A549 (cell line): ENCODE measurements at regions not wholly inside any gene's neighbourhood (a gene's known extent, or its start where the extent isn't known, plus 50 kb on each side); places are given as distances from the start of the nearest gene placed in this dataset.

Experiments used
- ATAC-seq, 2 experiments: fragments of 200-7000 bp in 1 of 2; fragments of >200 bp in 1 of 2; cut with Nextera tagmentation in 1 of 2; cut with Tn5 transposase in 1 of 2; 3 replicates each; pipeline versions ENCODE4 v1.8.0 to v1.9.1; 2018 to 2020; ENCODE audit warnings: mild to moderate bottlenecking in 1 of 2, moderate library complexity in 1 of 2
- CTCF ChIA-PET: fragments of 300-600 bp; sonication (Branson Sonifier 250); formaldehyde crosslinking; extraction: SDS; loops from one replicate; lab custom pipeline; 2021; ENCODE audit warnings: antibody characterized with exemption, inconsistent platforms; lab: Yijun Ruan, JAX
- POLR2A ChIA-PET: fragments of 350-600 bp; formaldehyde crosslinking; extraction: SDS; loops from one replicate; lab custom pipeline; 2021; ENCODE audit warnings: antibody characterized with exemption, inconsistent platforms; lab: Yijun Ruan, JAX
- DNase-seq, 2 experiments: peaks; one replicate each; pipeline versions ENCODE4 v3.0.0 to v3.0.0-alpha.2; 2011 to 2016; ENCODE audit warnings: low read depth in 1 of 2, low spot score in 1 of 2
- FAIRE-seq: peaks from 2 replicates; lab custom pipeline; 2011; peaks lifted over from hg19 to GRCh38; lab: Jason Lieb, UNC
- H3K27ac ChIP-seq, 2 experiments: fragments of >200 bp; sonication (Bioruptor Twin); formaldehyde crosslinking; 3 replicates each; pipeline ENCODE4 v1.5.1; 2016 to 2017
- H3K4me1 ChIP-seq: fragments of >200 bp; sonication (Bioruptor Twin); formaldehyde crosslinking; 3 replicates; pipeline ENCODE4 v1.6.1; 2016
- H3K4me2 ChIP-seq: fragments of >200 bp; sonication (Bioruptor Twin); formaldehyde crosslinking; 3 replicates; pipeline ENCODE4 v1.6.1; 2016
- H3K4me3 ChIP-seq: fragments of >200 bp; sonication (Bioruptor Twin); formaldehyde crosslinking; 3 replicates; pipeline ENCODE4 v1.5.1; 2016
- H3K9me3 ChIP-seq: fragments of >200 bp; sonication (Bioruptor Twin); formaldehyde crosslinking; 3 replicates; pipeline ENCODE4 v1.6.1; 2016
- ATOH8 ChIP-seq: fragments of 250-450 bp; sonication (Bioruptor Pico); IDR thresholded peaks from 2 replicates; pipeline ENCODE4 v1.5.0; 2020; ENCODE audit warnings: low read depth, mild to moderate bottlenecking, moderate library complexity
- BCL3 ChIP-seq: fragments of >200 bp; sonication (Bioruptor Twin); formaldehyde crosslinking; IDR thresholded peaks from 3 replicates; pipeline ENCODE4 v1.6.1; 2016
- CBX2 ChIP-seq: fragments of 200-600 bp; sonication (generic); IDR thresholded peaks from 2 replicates; pipeline ENCODE4 v1.6.1; 2016; ENCODE audit warnings: low read depth, mild to moderate bottlenecking, borderline replicate concordance
- CHD2 ChIP-seq: fragments of 150-350 bp; IDR thresholded peaks from 2 replicates; pipeline ENCODE4 v1.6.1; 2014; ENCODE audit warnings: low read length; ENCODE audit not compliant: partially characterized antibody
- CHD4 ChIP-seq: fragments of 200-600 bp; sonication (generic); IDR thresholded peaks from 2 replicates; pipeline ENCODE4 v1.6.1; 2016; ENCODE audit warnings: antibody characterized with exemption, mild to moderate bottlenecking, borderline replicate concordance
- EHMT2 ChIP-seq: fragments of 200-600 bp; sonication (generic); IDR thresholded peaks from 2 replicates; pipeline ENCODE4 v1.6.1; 2016; ENCODE audit warnings: antibody characterized with exemption, low read depth, mild to moderate bottlenecking, moderate library complexity
- ELK1 ChIP-seq: fragments of 150-350 bp; IDR thresholded peaks from 2 replicates; pipeline ENCODE4 v1.6.1; 2014; ENCODE audit warnings: low read depth, mild to moderate bottlenecking, low read length
- FOSB ChIP-seq: fragments of 250-450 bp; sonication (Bioruptor Pico); IDR thresholded peaks from 2 replicates; pipeline ENCODE4 v1.5.0; 2020; ENCODE audit warnings: mild to moderate bottlenecking, moderate library complexity
- HMGXB4 ChIP-seq: fragments of 250-450 bp; sonication (Bioruptor Pico); IDR thresholded peaks from 2 replicates; pipeline ENCODE4 v1.5.0; 2021; ENCODE audit warnings: mild to moderate bottlenecking, moderate library complexity, borderline replicate concordance
- HOXA7 ChIP-seq: fragments of 250-450 bp; sonication (Bioruptor Pico); IDR thresholded peaks from 2 replicates; pipeline ENCODE4 v1.5.0; 2020; ENCODE audit warnings: mild to moderate bottlenecking, moderate library complexity
- HOXB13 ChIP-seq: fragments of 250-450 bp; sonication (Bioruptor Pico); IDR thresholded peaks from 2 replicates; pipeline ENCODE4 v1.5.0; 2020; ENCODE audit warnings: low read depth, mild to moderate bottlenecking, moderate library complexity
- HOXB5 ChIP-seq: fragments of 250-450 bp; sonication (Bioruptor Pico); IDR thresholded peaks from 2 replicates; pipeline ENCODE4 v1.5.0; 2020; ENCODE audit warnings: mild to moderate bottlenecking, moderate library complexity
- JUNB ChIP-seq: fragments of >200 bp; sonication (Bioruptor Twin); formaldehyde crosslinking; IDR thresholded peaks from 2 replicates; pipeline ENCODE4 v1.6.1; 2016
- MAFK ChIP-seq: fragments of 450-650 bp; IDR thresholded peaks from 2 replicates; pipeline ENCODE4 v1.6.1; 2014; ENCODE audit not compliant: partially characterized antibody
- MAX ChIP-seq: IDR thresholded peaks from 2 replicates; pipeline ENCODE4 v1.6.1; 2012
- NFE2L2 ChIP-seq: fragments of 150-350 bp; conservative IDR thresholded peaks from 2 replicates; pipeline ENCODE4 v1.6.1; 2014; ENCODE audit warnings: low read length
- PHF8 ChIP-seq: fragments of 200-600 bp; sonication (generic); IDR thresholded peaks from 2 replicates; pipeline ENCODE4 v1.6.1; 2016; ENCODE audit warnings: low read depth, mild to moderate bottlenecking, antibody characterized with exemption, moderate library complexity, borderline replicate concordance
- RAD21 ChIP-seq, 2 experiments: fragments of >200 bp in 1 of 2; sonication (Bioruptor Twin) in 1 of 2; formaldehyde crosslinking in 1 of 2; IDR thresholded peaks in 1 of 2; conservative IDR thresholded peaks in 1 of 2; 2 replicates in 1 of 2; 3 replicates in 1 of 2; pipeline ENCODE4 v1.6.1; 2012 to 2018; ENCODE audit warnings: inconsistent platforms in 1 of 2
- REST ChIP-seq: fragments of 200-600 bp; sonication (generic); IDR thresholded peaks from 2 replicates; pipeline ENCODE4 v1.6.1; 2016; ENCODE audit warnings: antibody characterized with exemption, mild to moderate bottlenecking, moderate library complexity
- RNF2 ChIP-seq: fragments of 200-600 bp; sonication (generic); IDR thresholded peaks from 2 replicates; pipeline ENCODE4 v1.6.1; 2016; ENCODE audit warnings: low read depth, mild to moderate bottlenecking, antibody characterized with exemption, moderate library complexity, borderline replicate concordance
- SREBF2 ChIP-seq: fragments of 450-650 bp; IDR thresholded peaks from 2 replicates; pipeline ENCODE4 v1.6.1; 2014; ENCODE audit warnings: mild to moderate bottlenecking, moderate library complexity
- TP53 ChIP-seq: fragments of 250-450 bp; sonication (Bioruptor Pico); IDR thresholded peaks from 2 replicates; pipeline ENCODE4 v1.5.0; 2021; ENCODE audit warnings: mild to moderate bottlenecking, moderate library complexity
- ZC3H11A ChIP-seq: fragments of 450-650 bp; IDR thresholded peaks from 2 replicates; pipeline ENCODE4 v1.6.1; 2014; ENCODE audit warnings: antibody characterized with exemption, mild to moderate bottlenecking
- ZSCAN20 ChIP-seq: fragments of 250-450 bp; sonication (Bioruptor Pico); IDR thresholded peaks from 2 replicates; pipeline ENCODE4 v1.8.0; 2022; ENCODE audit warnings: mild to moderate bottlenecking, moderate library complexity
- WGBS: methylation state at CpG from one replicate; pipeline ENCODE4 v1.1.6; 2017; ENCODE audit errors: missing lambda C conversion rate; 5-methylcytosine and 5-hydroxymethylcytosine counted together

- TF ChIP-seq HMGXB4 (CRISPR knock-in tag) = no peak
Observed at GRCh38 chr20:48056218-48056617, 270.9 kb upstream of the SULF2 start (continued).

GRCh38 chr20:48054051-48054450, 268.8 kb upstream of the SULF2 start:
- H3K9me3 ChIP-seq = peaks cover 26% of the 10 kb centered on the region; the same call in 2 of the 3 replicates
- WGBS = 32% methylated on average over 7 of the region's 7 CpGs
- no peak for FAIRE-seq
- DNase-seq = no peak
- TF ChIP-seq ELK1 (no peak), RNF2 (no peak), SREBF2 (no peak), ZSCAN20 (CRISPR knock-in tag) (no peak), PHF8 (no peak), MAX (no peak), HOXA7 (CRISPR knock-in tag) (no peak), TP53 (CRISPR knock-in tag) (no peak), NFE2L2 (no peak), MAFK (no peak)
- no peak overlapping the region for H3K27ac ChIP-seq
- ATAC-seq = no peak
- H3K4me2 ChIP-seq = no peak overlapping the region
- ChIA-PET CTCF (interaction anchor here (1.6 kb wide), 1 partner anchor 159 kb away, joined by 4 read pairs; no protein-coding TSS in a partner anchor), POLR2A (no interaction called here)
- peaks cover 7% of the 10 kb centered on the region; the same call in 2 of the 3 replicates for H3K4me1 ChIP-seq
- H3K4me3 ChIP-seq = no peak overlapping the region

- 3% methylated on average over 2 of the region's 2 CpGs for WGBS
Observed at GRCh38 chr20:48052475-48052835, 267.2 kb upstream of the SULF2 start.

More at GRCh38 chr20:48052475-48052835, 267.2 kb upstream of the SULF2 start:
- no peak for ATAC-seq
- Histone ChIP-seq H3K9me3 (peaks cover 17% of the 10 kb centered on the region; the same call in 2 of the 3 replicates), H3K4me3 (no peak overlapping the region), H3K4me2 (no peak overlapping the region), H3K27ac (no peak overlapping the region), H3K4me1 (peaks cover 7% of the 10 kb centered on the region; the same call in 2 of the 3 replicates)
- ChIA-PET POLR2A (no interaction called here), CTCF (interaction anchor here (1.0 kb wide), 1 partner anchor 568 kb away, joined by 3 read pairs; no protein-coding TSS in a partner anchor)
- FAIRE-seq = no peak
- no peak for DNase-seq
- TF ChIP-seq CHD2 = no peak
- TF ChIP-seq HOXB5 (CRISPR knock-in tag) = no peak
- TF ChIP-seq CBX2 = no peak
- no peak for TF ChIP-seq ZSCAN20 (CRISPR knock-in tag)
- no peak for TF ChIP-seq FOSB
- TF ChIP-seq JUNB = no peak
- TF ChIP-seq ATOH8 = no peak
- no peak for TF ChIP-seq TP53 (CRISPR knock-in tag)
- no peak for TF ChIP-seq EHMT2
- TF ChIP-seq REST = no peak
- TF ChIP-seq HOXB13 (CRISPR knock-in tag) = no peak
- no peak for TF ChIP-seq RAD21 (conservative IDR thresholded peaks at IDR 0.05 in 1 of 2, IDR thresholded peaks at IDR 0.05 in 1 of 2)
- no peak for TF ChIP-seq BCL3
- TF ChIP-seq ZC3H11A = no peak
- no peak for TF ChIP-seq CHD4
